HepG2 (cell line): ENCODE measurements at regions not wholly inside any gene's neighbourhood (a gene's known extent, or its start where the extent isn't known, plus 50 kb on each side); places are given as distances from the start of the nearest gene placed in this dataset.

Experiments used
- ATAC-seq: fragments of 200-7000 bp; cut with Tn5 transposase; 3 replicates; pipeline ENCODE4 v1.9.1; 2020; ENCODE audit warnings: mild to moderate bottlenecking, moderate library complexity
- BruUV-seq: library from RNA; stranded (reverse); fragments of 400-500 nt; replicated peaks from 2 replicates; lab custom pipeline; 2021; lab: Mats Ljungman, UMichigan
- CTCF ChIA-PET: fragments of 300-600 bp; formaldehyde crosslinking; extraction: SDS; loops from one replicate; lab custom pipeline; 2021; ENCODE audit warnings: low total read pairs, inconsistent platforms, low intra/inter-chr PET ratio; lab: Yijun Ruan, JAX
- POLR2A ChIA-PET: fragments of 350-600 bp; sonication (Branson Sonifier 250); formaldehyde crosslinking; loops from one replicate; lab custom pipeline; 2020; ENCODE audit warnings: antibody characterized with exemption, inconsistent platforms; lab: Yijun Ruan, JAX
- DNase-seq: peaks from one replicate; pipeline ENCODE4 v3.0.0-alpha.2; 2015; ENCODE audit warnings: low spot score
- FAIRE-seq: peaks from 3 replicates; lab custom pipeline; 2011; peaks lifted over from hg19 to GRCh38; lab: Jason Lieb, UNC
- H2AFZ ChIP-seq: one replicate; pipeline ENCODE4 v1.6.1; 2011; ENCODE audit warnings: low read length, inconsistent platforms
- H3K27ac ChIP-seq: fragments of 300-600 bp; 3 replicates; pipeline ENCODE4 v1.8.0; 2011; ENCODE audit warnings: mixed run types, mild to moderate bottlenecking, mixed read lengths, low read length, inconsistent platforms; ENCODE audit not compliant: insufficient read depth; ENCODE audit errors: extremely low read length
- H3K27me3 ChIP-seq, 2 experiments: fragments of 200-600 bp in 1 of 2; 2 replicates in 1 of 2; 3 replicates in 1 of 2; pipeline versions ENCODE4 v1.6.0 to v1.8.0; 2011; ENCODE audit warnings: low read length in 2 of 2, mild to moderate bottlenecking in 2 of 2, moderate library complexity in 2 of 2, inconsistent platforms in 1 of 2; ENCODE audit not compliant: insufficient read depth in 2 of 2, control insufficient read depth in 1 of 2
- H3K36me3 ChIP-seq, 2 experiments: fragments of 200-600 bp in 1 of 2; replicated peaks in 1 of 2; 2 replicates in 1 of 2; 3 replicates in 1 of 2; pipeline versions ENCODE4 v1.5.1 to v1.8.0; 2011; ENCODE audit warnings: low read length in 2 of 2, inconsistent platforms in 1 of 2; ENCODE audit not compliant: insufficient read depth in 2 of 2, control insufficient read depth in 1 of 2
- H3K4me1 ChIP-seq: 2 replicates; pipeline ENCODE4 v1.5.1; 2012; ENCODE audit warnings: low read length, inconsistent platforms; ENCODE audit not compliant: insufficient read depth
- H3K4me2 ChIP-seq: 2 replicates; pipeline ENCODE4 v1.6.0; 2011; ENCODE audit warnings: low read depth, low read length, inconsistent platforms
- H3K4me3 ChIP-seq, 3 experiments: fragments of 200-600 bp in 1 of 3; sonication (generic), shearing (Covaris generic) in 1 of 3; replicated peaks in 1 of 3; 2 replicates each; pipeline ENCODE4 v1.5.1; 2011 to 2016; ENCODE audit warnings: low read length in 3 of 3, inconsistent platforms in 2 of 3, low read depth in 2 of 3, mild to moderate bottlenecking in 2 of 3, control low read depth in 1 of 3, mixed read lengths in 1 of 3; ENCODE audit not compliant: insufficient read depth in 1 of 3
- H3K79me2 ChIP-seq: one replicate; pipeline ENCODE4 v1.6.1; 2011; ENCODE audit warnings: low read length, inconsistent platforms; ENCODE audit not compliant: insufficient read depth
- H3K9ac ChIP-seq: 2 replicates; pipeline ENCODE4 v1.6.0; 2011; ENCODE audit warnings: mild to moderate bottlenecking, low read depth, low read length, inconsistent platforms; ENCODE audit not compliant: insufficient read depth
- H3K9me3 ChIP-seq: 2 replicates; pipeline ENCODE4 v1.5.1; 2012; ENCODE audit warnings: mild to moderate bottlenecking, low read length
- H4K20me1 ChIP-seq: 2 replicates; pipeline ENCODE4 v1.6.0; 2011; ENCODE audit warnings: inconsistent platforms, mild to moderate bottlenecking, low read length, moderate library complexity; ENCODE audit not compliant: insufficient read depth
- BCL3 ChIP-seq: sonication (generic); formaldehyde crosslinking; IDR thresholded peaks from 2 replicates; pipeline ENCODE4 v1.5.1; 2020; ENCODE audit warnings: mild to moderate bottlenecking, missing genetic modification reagents, moderate library complexity
- CAMTA2 ChIP-seq: sonication (generic); formaldehyde crosslinking; IDR thresholded peaks from 2 replicates; pipeline ENCODE4 v1.4.0; 2020; ENCODE audit warnings: mild to moderate bottlenecking, missing genetic modification reagents, borderline replicate concordance
- CHD2 ChIP-seq: IDR thresholded peaks from 2 replicates; pipeline ENCODE4 v1.6.1; 2011; ENCODE audit warnings: low read depth, low read length, improper control_type of control experiment
- EEA1 ChIP-seq: sonication (generic); formaldehyde crosslinking; IDR thresholded peaks from 2 replicates; pipeline ENCODE4 v1.5.1; 2020; ENCODE audit warnings: mild to moderate bottlenecking, missing genetic modification reagents, borderline replicate concordance
- ELF4 ChIP-seq: sonication (generic); formaldehyde crosslinking; IDR thresholded peaks from 2 replicates; pipeline ENCODE4 v1.5.0; 2020; ENCODE audit warnings: missing genetic modification reagents, mild to moderate bottlenecking, moderate library complexity, borderline replicate concordance
- MTA3 ChIP-seq: sonication (generic); formaldehyde crosslinking; IDR thresholded peaks from 2 replicates; pipeline ENCODE4 v1.4.0; 2020; ENCODE audit warnings: missing genetic modification reagents
- RCOR2 ChIP-seq: IDR thresholded peaks from 2 replicates; pipeline ENCODE4 v1.6.1; 2016; ENCODE audit warnings: missing biosample characterization, missing genetic modification reagents
- RNF2 ChIP-seq: fragments of 450-650 bp; conservative IDR thresholded peaks from 2 replicates; pipeline ENCODE4 v1.6.1; 2016; ENCODE audit warnings: low read depth
- SOX13 ChIP-seq, 3 experiments: fragments of 450-650 bp in 1 of 3; sonication (generic) in 1 of 3; formaldehyde crosslinking in 1 of 3; IDR thresholded peaks in 2 of 3; conservative IDR thresholded peaks in 1 of 3; 2 replicates each; pipeline versions ENCODE4 v1.5.0 to v1.6.1; 2016 to 2020; ENCODE audit warnings: antibody characterized with exemption in 1 of 3, mild to moderate bottlenecking in 1 of 3, missing compliant biosample characterization in 1 of 3, missing genetic modification reagents in 1 of 3, moderate library complexity in 1 of 3
- STAT5B ChIP-seq: sonication (generic); formaldehyde crosslinking; IDR thresholded peaks from 2 replicates; pipeline ENCODE4 v1.4.0; 2020; ENCODE audit warnings: missing genetic modification reagents
- THAP8 ChIP-seq: sonication (generic); formaldehyde crosslinking; IDR thresholded peaks from 2 replicates; pipeline ENCODE4 v1.5.1; 2020; ENCODE audit warnings: missing genetic modification reagents, mild to moderate bottlenecking, borderline replicate concordance
- TSC22D2 ChIP-seq: sonication (generic); formaldehyde crosslinking; IDR thresholded peaks from 2 replicates; pipeline ENCODE4 v1.5.1; 2020; ENCODE audit warnings: missing genetic modification reagents, mild to moderate bottlenecking, borderline replicate concordance
- ZNF224 ChIP-seq: sonication (generic); formaldehyde crosslinking; IDR thresholded peaks from 2 replicates; pipeline ENCODE4 v1.5.0; 2020; ENCODE audit warnings: mild to moderate bottlenecking, missing genetic modification reagents
- ZNF737 ChIP-seq: sonication (generic); formaldehyde crosslinking; IDR thresholded peaks from 2 replicates; pipeline ENCODE4 v1.5.0; 2020; ENCODE audit warnings: missing genetic modification reagents, mild to moderate bottlenecking, borderline replicate concordance
- ZNF761 ChIP-seq: sonication (generic); formaldehyde crosslinking; conservative IDR thresholded peaks from 2 replicates; pipeline ENCODE4 v1.4.0; 2020; ENCODE audit warnings: mild to moderate bottlenecking, missing genetic modification reagents
- WGBS: methylation state at CpG from one replicate; pipeline ENCODE4 v1.1.6; 2017; ENCODE audit warnings: low lambda C conversion rate; 5-methylcytosine and 5-hydroxymethylcytosine counted together
- in situ Hi-C: cut with HindIII; loops from 2 replicates; pipeline ENCODE4 v1.10.0; 2017; ENCODE audit warnings: low pct_unique_long_range_greater_than_20kb; ENCODE audit not compliant: extremely low pct_ligation_motif_present
- intact Hi-C: fragments of 100-400 bp; cut with micrococcal nuclease; formaldehyde crosslinking; loops from one replicate; pipeline ENCODE4 v1.10.0; 2022; ENCODE audit not compliant: unreplicated experiment
- TF ChIP-seq, protein P1 (sequence below): sonication (generic); formaldehyde crosslinking; IDR thresholded peaks from 2 replicates; pipeline ENCODE4 v1.5.0; 2020; ENCODE audit warnings: missing genetic modification reagents
- TF ChIP-seq, protein P2 (sequence below): sonication (generic); formaldehyde crosslinking; IDR thresholded peaks from 2 replicates; pipeline ENCODE4 v1.5.0; 2020; ENCODE audit warnings: missing genetic modification reagents
- TF ChIP-seq, protein P3 (sequence below): sonication (generic); formaldehyde crosslinking; IDR thresholded peaks from 2 replicates; pipeline ENCODE4 v1.8.0; 2022; ENCODE audit warnings: missing genetic modification reagents, mild to moderate bottlenecking, inconsistent platforms, borderline replicate concordance

GRCh38 chr1:94628499-94628843 is 86.9 kb upstream of the F3 start (continued):
- TF ChIP-seq THAP8 (CRISPR knock-in tag) (no peak), ZNF224 (CRISPR knock-in tag) (no peak), CAMTA2 (CRISPR knock-in tag) (no peak), ELF4 (no peak), BCL3 (CRISPR knock-in tag) (no peak), EEA1 (no peak), MTA3 (CRISPR knock-in tag) (no peak)

- no TSS peak for BruUV-seq
- Histone ChIP-seq H3K9me3 (no peaks in the 10 kb centered on the region), H2AFZ (no peak overlapping the region), H3K9ac (no peak overlapping the region), H3K36me3 (no peaks in the 10 kb centered on the region), H3K4me3 (no peak overlapping the region), H3K27ac (no peak overlapping the region), H4K20me1 (no peaks in the 10 kb centered on the region), H3K4me1 (peaks cover 13% of the 10 kb centered on the region), H3K27me3 (peaks cover 0 to 15% of the 10 kb centered on the region in 2 experiments; a peak in 3 of 5 replicates), H3K4me2 (no peak overlapping the region), H3K79me2 (no peaks in the 10 kb centered on the region)
- POLR2A ChIA-PET = no interaction called here
- DNase-seq = no peak
- ATAC-seq = no peak
- FAIRE-seq = no peak
- intact Hi-C loops = no loop called here
- CTCF ChIA-PET = no interaction called here
- 47% methylated on average over 5 of the region's 10 CpGs for WGBS
- in situ Hi-C loops = no loop called here
- TF ChIP-seq EEA1 = no peak
- TF ChIP-seq RNF2 = no peak
- no peak for TF ChIP-seq RCOR2 (CRISPR knock-in tag)
- TF ChIP-seq, protein P1, sequence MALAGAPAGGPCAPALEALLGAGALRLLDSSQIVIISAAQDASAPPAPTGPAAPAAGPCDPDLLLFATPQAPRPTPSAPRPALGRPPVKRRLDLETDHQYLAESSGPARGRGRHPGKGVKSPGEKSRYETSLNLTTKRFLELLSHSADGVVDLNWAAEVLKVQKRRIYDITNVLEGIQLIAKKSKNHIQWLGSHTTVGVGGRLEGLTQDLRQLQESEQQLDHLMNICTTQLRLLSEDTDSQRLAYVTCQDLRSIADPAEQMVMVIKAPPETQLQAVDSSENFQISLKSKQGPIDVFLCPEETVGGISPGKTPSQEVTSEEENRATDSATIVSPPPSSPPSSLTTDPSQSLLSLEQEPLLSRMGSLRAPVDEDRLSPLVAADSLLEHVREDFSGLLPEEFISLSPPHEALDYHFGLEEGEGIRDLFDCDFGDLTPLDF = no peak
- no peak for TF ChIP-seq TSC22D2 (CRISPR knock-in tag)
- TF ChIP-seq ZNF737 = no peak
- TF ChIP-seq, protein P2, sequence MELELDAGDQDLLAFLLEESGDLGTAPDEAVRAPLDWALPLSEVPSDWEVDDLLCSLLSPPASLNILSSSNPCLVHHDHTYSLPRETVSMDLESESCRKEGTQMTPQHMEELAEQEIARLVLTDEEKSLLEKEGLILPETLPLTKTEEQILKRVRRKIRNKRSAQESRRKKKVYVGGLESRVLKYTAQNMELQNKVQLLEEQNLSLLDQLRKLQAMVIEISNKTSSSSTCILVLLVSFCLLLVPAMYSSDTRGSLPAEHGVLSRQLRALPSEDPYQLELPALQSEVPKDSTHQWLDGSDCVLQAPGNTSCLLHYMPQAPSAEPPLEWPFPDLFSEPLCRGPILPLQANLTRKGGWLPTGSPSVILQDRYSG (CRISPR knock-in tag) = no peak
- no peak for TF ChIP-seq ZNF761 (CRISPR knock-in tag)
- TF ChIP-seq SOX13 (IDR thresholded peaks at IDR 0.05) = no peak
- TF ChIP-seq SOX13 (CRISPR knock-in tag; conservative IDR thresholded peaks at IDR 0.05 in 1 of 2, IDR thresholded peaks at IDR 0.05 in 1 of 2) = no peak
- TF ChIP-seq STAT5B (CRISPR knock-in tag) = no peak
- TF ChIP-seq, protein P3, sequence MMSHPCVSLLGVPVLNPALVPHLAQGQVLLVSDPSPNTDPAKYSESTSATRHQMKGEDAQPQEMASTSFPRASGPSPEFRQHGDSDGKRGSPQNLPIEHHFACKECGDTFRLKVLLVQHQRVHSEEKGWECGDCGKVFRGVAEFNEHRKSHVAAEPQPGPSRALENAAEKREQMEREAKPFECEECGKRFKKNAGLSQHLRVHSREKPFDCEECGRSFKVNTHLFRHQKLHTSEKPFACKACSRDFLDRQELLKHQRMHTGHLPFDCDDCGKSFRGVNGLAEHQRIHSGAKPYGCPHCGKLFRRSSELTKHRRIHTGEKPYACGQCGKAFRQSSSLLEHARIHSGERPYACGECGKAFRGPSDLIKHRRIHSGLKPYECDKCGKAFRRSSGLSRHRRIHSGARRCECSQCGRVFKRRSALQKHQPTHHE (CRISPR knock-in tag) = no peak
- TF ChIP-seq CHD2 = no peak
Observed at GRCh38 chr1:94627771-94628498, 86.4 kb upstream of the F3 start.
